ENCODE measurements at regions not wholly inside any gene's neighbourhood (a gene's known extent, or its start where the extent isn't known, plus 50 kb on each side); places are given as distances from the start of the nearest gene placed in this dataset.

GRCh38 chr2:67075530-67076238, 321.4 kb upstream of the ETAA1 start:
- TF ChIP-seq CTCF (tag by site-specific recombination; IDR thresholded peaks at IDR 0.05), result no peak
- no peak for TF ChIP-seq ZNF621 (tag by site-specific recombination; IDR thresholded peaks at IDR 0.05)
- no peak for TF ChIP-seq ZNF311 (tag by site-specific recombination; IDR thresholded peaks at IDR 0.05; ENCODE audit: borderline replicate concordance)
